K562 (cell line): ENCODE measurements at regions not wholly inside any gene's neighbourhood (a gene's known extent, or its start where the extent isn't known, plus 50 kb on each side); places are given as distances from the start of the nearest gene placed in this dataset.

Source experiments
- BCL6 ChIP-seq: fragments of 250-450 bp; sonication (Bioruptor Pico); IDR thresholded peaks from 2 replicates; pipeline ENCODE4 v1.4.0; 2020
- DIDO1 ChIP-seq: fragments of 450-650 bp; IDR thresholded peaks from 2 replicates; pipeline ENCODE4 v1.6.1; 2016; ENCODE audit warnings: low read depth, missing biosample characterization, missing genetic modification characterization
- ETV5 ChIP-seq: sonication (generic); formaldehyde crosslinking; IDR thresholded peaks from 2 replicates; pipeline ENCODE4 v1.4.0; 2020; ENCODE audit warnings: low read depth, mild to moderate bottlenecking, missing genetic modification reagents
- GTF2E2 ChIP-seq: fragments of 200-800 bp; sonication (Bioruptor generic); IDR thresholded peaks from 2 replicates; pipeline ENCODE4 v1.6.1; 2016; ENCODE audit warnings: missing genetic modification characterization, missing compliant biosample characterization
- HEY1 ChIP-seq: fragments of 250-450 bp; sonication (Bioruptor Pico); IDR thresholded peaks from 2 replicates; pipeline ENCODE4 v1.5.0; 2020; ENCODE audit warnings: mild to moderate bottlenecking, moderate library complexity, borderline replicate concordance
- IFI16 ChIP-seq: fragments of 250-450 bp; sonication (Bioruptor Pico); IDR thresholded peaks from 2 replicates; pipeline ENCODE4 v2.1.2; 2022; ENCODE audit warnings: mild to moderate bottlenecking, inconsistent platforms
- ILK ChIP-seq: fragments of 450-650 bp; IDR thresholded peaks from 2 replicates; pipeline ENCODE4 v1.6.1; 2016; ENCODE audit warnings: missing genetic modification characterization, low read depth, mild to moderate bottlenecking, missing compliant biosample characterization, moderate library complexity, borderline replicate concordance
- MAFK ChIP-seq: IDR thresholded peaks from 2 replicates; pipeline ENCODE4 v1.6.1; 2011; ENCODE audit warnings: low read length, improper control_type of control experiment
- MCM2 ChIP-seq: fragments of 450-650 bp; IDR thresholded peaks from 2 replicates; pipeline ENCODE4 v1.6.1; 2017; ENCODE audit warnings: low read depth, mild to moderate bottlenecking
- NCOA4 ChIP-seq: fragments of 450-650 bp; IDR thresholded peaks from 2 replicates; pipeline ENCODE4 v1.6.1; 2018; ENCODE audit warnings: mild to moderate bottlenecking; ENCODE audit not compliant: partially characterized antibody
- NEUROD1 ChIP-seq: fragments of 150-350 bp; IDR thresholded peaks from 2 replicates; pipeline ENCODE4 v1.6.1; 2014; ENCODE audit warnings: borderline replicate concordance, low read length, low read depth; ENCODE audit not compliant: partially characterized antibody
- NFIC ChIP-seq: fragments of 450-650 bp; IDR thresholded peaks from 2 replicates; pipeline ENCODE4 v1.6.1; 2017; ENCODE audit warnings: mild to moderate bottlenecking, inconsistent platforms
- PCBP2 ChIP-seq: fragments of 200-400 bp; formaldehyde crosslinking; IDR thresholded peaks from 2 replicates; pipeline ENCODE4 v1.6.1; 2018; ENCODE audit warnings: low read length, low read depth, mild to moderate bottlenecking, moderate library complexity; ENCODE audit not compliant: poor library complexity, severe bottlenecking
- PHF21A ChIP-seq: fragments of 450-650 bp; IDR thresholded peaks from 2 replicates; pipeline ENCODE4 v1.6.1; 2017; ENCODE audit warnings: low read depth, borderline replicate concordance
- RAD51 ChIP-seq: fragments of 450-650 bp; IDR thresholded peaks from 2 replicates; pipeline ENCODE4 v1.7.1; 2016; ENCODE audit warnings: low read depth, mild to moderate bottlenecking, borderline replicate concordance
- RCOR1 ChIP-seq, 2 experiments: IDR thresholded peaks; 2 replicates each; pipeline ENCODE4 v1.6.1; 2012; ENCODE audit warnings: low read depth in 2 of 2, low read length in 2 of 2, borderline replicate concordance in 1 of 2, improper control_type of control experiment in 1 of 2
- SOX6 ChIP-seq: fragments of 450-650 bp; IDR thresholded peaks from 2 replicates; pipeline ENCODE4 v1.6.1; 2014; ENCODE audit warnings: mild to moderate bottlenecking
- SUPT5H ChIP-seq: fragments of 450-650 bp; IDR thresholded peaks from 2 replicates; pipeline ENCODE4 v1.6.1; 2016
- TSC22D4 ChIP-seq: fragments of 450-650 bp; IDR thresholded peaks from 2 replicates; pipeline ENCODE4 v1.6.1; 2016; ENCODE audit warnings: missing genetic modification characterization, missing biosample characterization, control low read depth
- ZFX ChIP-seq: sonication (generic); formaldehyde crosslinking; IDR thresholded peaks from 2 replicates; pipeline ENCODE4 v1.8.0; 2022; ENCODE audit warnings: mild to moderate bottlenecking, missing genetic modification reagents, moderate library complexity
- ZNF24 ChIP-seq: fragments of 450-650 bp; IDR thresholded peaks from 2 replicates; pipeline ENCODE4 v1.6.1; 2016
- ZNF324 ChIP-seq: fragments of 250-450 bp; sonication (Bioruptor Pico); IDR thresholded peaks from 2 replicates; pipeline ENCODE4 v1.4.0; 2020; ENCODE audit warnings: mild to moderate bottlenecking
- TF ChIP-seq, protein P1 (sequence below): sonication (generic); formaldehyde crosslinking; IDR thresholded peaks from 2 replicates; pipeline ENCODE4 v1.8.0; 2022; ENCODE audit warnings: mild to moderate bottlenecking, missing genetic modification reagents
- TF ChIP-seq, protein P2 (sequence below): fragments of 250-450 bp; sonication (Bioruptor Pico); IDR thresholded peaks from 2 replicates; pipeline ENCODE4 v1.9.0; 2021; ENCODE audit warnings: mild to moderate bottlenecking, inconsistent platforms
- TF ChIP-seq, protein P3 (sequence below): sonication (generic); formaldehyde crosslinking; IDR thresholded peaks from 2 replicates; pipeline ENCODE4 v1.8.0; 2022; ENCODE audit warnings: missing genetic modification reagents, mild to moderate bottlenecking, borderline replicate concordance

DNA sequence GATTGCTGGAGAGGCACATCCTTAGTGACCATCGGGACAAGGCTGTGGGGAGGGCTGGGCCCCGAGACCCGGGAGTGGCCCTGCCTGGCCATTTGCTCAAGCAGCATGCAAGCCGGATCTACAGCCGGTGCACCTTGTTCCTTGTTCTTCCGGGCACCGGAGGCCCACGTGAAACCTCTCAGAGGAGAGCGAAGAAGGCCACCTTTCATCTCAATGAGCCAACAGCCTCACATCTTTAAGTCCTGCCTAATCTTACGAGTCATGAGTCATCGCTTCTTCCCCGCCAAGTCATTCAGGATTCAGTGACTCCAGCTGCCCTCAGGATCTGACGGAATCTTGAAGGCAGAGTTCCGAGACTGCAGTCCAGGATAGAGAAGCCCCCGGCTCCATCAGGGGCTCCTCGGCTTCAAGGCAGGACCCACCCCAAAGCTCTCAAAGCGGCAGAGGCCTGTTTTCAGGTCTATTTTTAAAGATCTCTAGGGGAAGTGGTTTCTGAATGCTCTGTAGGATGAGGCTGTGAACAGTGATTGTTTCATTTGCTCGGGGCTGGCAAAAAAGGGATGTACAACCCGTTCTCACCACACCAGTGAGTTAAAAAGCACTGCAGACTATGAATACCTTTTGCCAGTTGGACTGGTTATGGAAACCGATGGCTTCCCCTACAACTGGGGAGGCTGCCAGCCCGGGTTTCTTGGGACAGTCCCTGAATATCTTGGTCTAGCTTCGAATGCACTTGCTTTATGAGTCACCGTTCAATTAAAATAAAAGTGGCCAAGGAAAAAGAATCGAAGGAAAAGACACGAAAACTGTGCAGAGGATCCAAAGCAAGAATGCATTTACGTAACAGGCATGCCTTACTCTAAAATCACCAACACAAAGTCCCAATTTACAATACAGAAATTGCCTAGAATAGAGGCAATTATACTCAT lies 57.2 kb upstream of the ECHDC3 start (continued):
- TF ChIP-seq HEY1, result no peak
- no peak for TF ChIP-seq BCL6 (CRISPR knock-in tag)
- no peak for TF ChIP-seq IFI16 (CRISPR knock-in tag)
- no peak for TF ChIP-seq PHF21A
- no peak for TF ChIP-seq NEUROD1
- TF ChIP-seq ZFX (CRISPR knock-in tag), result peak; percentile 36
- TF ChIP-seq SOX6, result peak; percentile 62; the same call in 1 of the 2 replicates
- TF ChIP-seq SUPT5H, result no peak
- TF ChIP-seq, protein P1, sequence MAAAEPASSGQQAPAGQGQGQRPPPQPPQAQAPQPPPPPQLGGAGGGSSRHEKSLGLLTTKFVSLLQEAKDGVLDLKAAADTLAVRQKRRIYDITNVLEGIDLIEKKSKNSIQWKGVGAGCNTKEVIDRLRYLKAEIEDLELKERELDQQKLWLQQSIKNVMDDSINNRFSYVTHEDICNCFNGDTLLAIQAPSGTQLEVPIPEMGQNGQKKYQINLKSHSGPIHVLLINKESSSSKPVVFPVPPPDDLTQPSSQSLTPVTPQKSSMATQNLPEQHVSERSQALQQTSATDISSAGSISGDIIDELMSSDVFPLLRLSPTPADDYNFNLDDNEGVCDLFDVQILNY (CRISPR knock-in tag), result no peak
- no peak for TF ChIP-seq DIDO1
- no peak for TF ChIP-seq ZNF324 (CRISPR knock-in tag)
- TF ChIP-seq, protein P2, sequence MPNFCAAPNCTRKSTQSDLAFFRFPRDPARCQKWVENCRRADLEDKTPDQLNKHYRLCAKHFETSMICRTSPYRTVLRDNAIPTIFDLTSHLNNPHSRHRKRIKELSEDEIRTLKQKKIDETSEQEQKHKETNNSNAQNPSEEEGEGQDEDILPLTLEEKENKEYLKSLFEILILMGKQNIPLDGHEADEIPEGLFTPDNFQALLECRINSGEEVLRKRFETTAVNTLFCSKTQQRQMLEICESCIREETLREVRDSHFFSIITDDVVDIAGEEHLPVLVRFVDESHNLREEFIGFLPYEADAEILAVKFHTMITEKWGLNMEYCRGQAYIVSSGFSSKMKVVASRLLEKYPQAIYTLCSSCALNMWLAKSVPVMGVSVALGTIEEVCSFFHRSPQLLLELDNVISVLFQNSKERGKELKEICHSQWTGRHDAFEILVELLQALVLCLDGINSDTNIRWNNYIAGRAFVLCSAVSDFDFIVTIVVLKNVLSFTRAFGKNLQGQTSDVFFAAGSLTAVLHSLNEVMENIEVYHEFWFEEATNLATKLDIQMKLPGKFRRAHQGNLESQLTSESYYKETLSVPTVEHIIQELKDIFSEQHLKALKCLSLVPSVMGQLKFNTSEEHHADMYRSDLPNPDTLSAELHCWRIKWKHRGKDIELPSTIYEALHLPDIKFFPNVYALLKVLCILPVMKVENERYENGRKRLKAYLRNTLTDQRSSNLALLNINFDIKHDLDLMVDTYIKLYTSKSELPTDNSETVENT (CRISPR knock-in tag), result 0 out of 2 replicates have a peak, but pooled peaks have one; percentile 12
- peak; percentile 39 for TF ChIP-seq NFIC
- no peak for TF ChIP-seq TSC22D4
- TF ChIP-seq NCOA4, result no peak
- peak; percentile 75 for TF ChIP-seq MAFK
- TF ChIP-seq GTF2E2 (tag), result 0 out of 2 replicates have a peak, but pooled peaks have one; percentile 23
- TF ChIP-seq ETV5 (CRISPR knock-in tag), result peak; percentile 71
- TF ChIP-seq RCOR1 (IDR thresholded peaks at IDR 0.05; ENCODE audit: borderline replicate concordance in 1 of 2, low read depth in 2 of 2, low read length in 2 of 2), result peak; percentile 35 to 90; a peak in 3 of 4 replicates
- TF ChIP-seq ILK (tag), result no peak
- peak; percentile 21; the same call in 1 of the 2 replicates for TF ChIP-seq RAD51
- TF ChIP-seq MCM2, result no peak
- TF ChIP-seq, protein P3, sequence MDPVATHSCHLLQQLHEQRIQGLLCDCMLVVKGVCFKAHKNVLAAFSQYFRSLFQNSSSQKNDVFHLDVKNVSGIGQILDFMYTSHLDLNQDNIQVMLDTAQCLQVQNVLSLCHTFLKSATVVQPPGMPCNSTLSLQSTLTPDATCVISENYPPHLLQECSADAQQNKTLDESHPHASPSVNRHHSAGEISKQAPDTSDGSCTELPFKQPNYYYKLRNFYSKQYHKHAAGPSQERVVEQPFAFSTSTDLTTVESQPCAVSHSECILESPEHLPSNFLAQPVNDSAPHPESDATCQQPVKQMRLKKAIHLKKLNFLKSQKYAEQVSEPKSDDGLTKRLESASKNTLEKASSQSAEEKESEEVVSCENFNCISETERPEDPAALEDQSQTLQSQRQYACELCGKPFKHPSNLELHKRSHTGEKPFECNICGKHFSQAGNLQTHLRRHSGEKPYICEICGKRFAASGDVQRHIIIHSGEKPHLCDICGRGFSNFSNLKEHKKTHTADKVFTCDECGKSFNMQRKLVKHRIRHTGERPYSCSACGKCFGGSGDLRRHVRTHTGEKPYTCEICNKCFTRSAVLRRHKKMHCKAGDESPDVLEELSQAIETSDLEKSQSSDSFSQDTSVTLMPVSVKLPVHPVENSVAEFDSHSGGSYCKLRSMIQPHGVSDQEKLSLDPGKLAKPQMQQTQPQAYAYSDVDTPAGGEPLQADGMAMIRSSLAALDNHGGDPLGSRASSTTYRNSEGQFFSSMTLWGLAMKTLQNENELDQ (CRISPR knock-in tag), result no peak
- TF ChIP-seq PCBP2, result no peak
- peak; percentile 54; the same call in 1 of the 2 replicates for TF ChIP-seq ZNF24
